ENCODE measurements at regions not wholly inside any gene's neighbourhood (a gene's known extent, or its start where the extent isn't known, plus 50 kb on each side); places are given as distances from the start of the nearest gene placed in this dataset.

- Histone ChIP-seq H3K4me2 (no peak overlapping the region), H3K36me3 (replicated peaks in 1 of 2; ENCODE audit: control insufficient read depth in 1 of 2, insufficient read depth in 2 of 2, low read length in 1 of 2) (no peaks in the 10 kb centered on the region), H3K9ac (no peak overlapping the region), H4K20me1 (ENCODE audit: insufficient read depth) (no peaks in the 10 kb centered on the region), H3K27me3 (ENCODE audit: insufficient read depth) (no peaks in the 10 kb centered on the region), H3K79me2 (ENCODE audit: insufficient read depth) (no peaks in the 10 kb centered on the region), H3K9me2 (no peaks in the 10 kb centered on the region), H2AFZ (ENCODE audit: low read depth) (no peak overlapping the region), H3K4me1 (ENCODE audit: control insufficient read depth in 1 of 2, insufficient read depth in 2 of 2, low read depth in 1 of 2, low read length in 1 of 2) (no peaks in the 10 kb centered on the region; a peak in 1 of 4 replicates), H3K4me3 (ENCODE audit: low read depth in 2 of 2, low read length in 1 of 2) (no peak overlapping the region), H3K9me3 (no peaks in the 10 kb centered on the region), H3F3A (replicated peaks; ENCODE audit: insufficient read depth) (no peaks in the 10 kb centered on the region), H3K27ac (ENCODE audit: low read depth in 2 of 2, low read length in 1 of 2) (no peak overlapping the region)
- TF ChIP-seq POLR2AphosphoS5 (IDR thresholded peaks at IDR 0.05; ENCODE audit: low read depth, low read length): no peak
- no peak for TF ChIP-seq MXI1 (IDR thresholded peaks at IDR 0.05; ENCODE audit: low read depth, low read length)
- no peak for TF ChIP-seq GATA2 (CRISPR knock-in tag; IDR thresholded peaks at IDR 0.05)
- no peak for TF ChIP-seq NFIC (IDR thresholded peaks at IDR 0.05; ENCODE audit: borderline replicate concordance)
- no peak for TF ChIP-seq FOXM1 (IDR thresholded peaks at IDR 0.05; ENCODE audit: low read depth)
- no peak for TF ChIP-seq MAX (IDR thresholded peaks at IDR 0.05; ENCODE audit: low read depth)
- no peak for TF ChIP-seq RAD21 (IDR thresholded peaks at IDR 0.05; ENCODE audit: low read length)
- no peak for TF ChIP-seq EZH2phosphoT487 (IDR thresholded peaks at IDR 0.05; ENCODE audit: borderline replicate concordance, low read depth)
- no peak for TF ChIP-seq TAF1 (IDR thresholded peaks at IDR 0.05; ENCODE audit: borderline replicate concordance, low read depth, low read length)
- no peak for TF ChIP-seq TEAD4 (IDR thresholded peaks at IDR 0.05; ENCODE audit: borderline replicate concordance, insufficient read depth)
- TF ChIP-seq USF1 (IDR thresholded peaks at IDR 0.05; ENCODE audit: borderline replicate concordance, low read depth): no peak
- CTCF ChIA-PET: no interaction called here
- POLR2A ChIA-PET: no interaction called here
- 91% methylated on average over 1 of the region's 1 CpG for WGBS (ENCODE audit: low lambda C conversion rate)
- DNase-seq: no peak
These were observed 320.4 kb upstream of the BOD1L1 start for GRCh38 chr4:13947921-13948320.

GRCh38 chr4:13950491-13950890 is 323.0 kb upstream of the BOD1L1 start:
- H3F3A ChIP-seq (replicated peaks; ENCODE audit: insufficient read depth): no peaks in the 10 kb centered on the region
- no peak overlapping the region for H2AFZ ChIP-seq (ENCODE audit: low read depth)
- H3K4me1 ChIP-seq (ENCODE audit: control insufficient read depth in 1 of 2, insufficient read depth in 2 of 2, low read depth in 1 of 2, low read length in 1 of 2): no peaks in the 10 kb centered on the region
- ChIA-PET CTCF (no interaction called here), POLR2A (no interaction called here)
- no peak overlapping the region for H3K4me3 ChIP-seq (ENCODE audit: low read depth in 2 of 2, low read length in 1 of 2)
- no peaks in the 10 kb centered on the region for H3K9me2 ChIP-seq
- no peaks in the 10 kb centered on the region for H3K27me3 ChIP-seq (ENCODE audit: insufficient read depth)
- H4K20me1 ChIP-seq (ENCODE audit: insufficient read depth): no peaks in the 10 kb centered on the region
- H3K9me3 ChIP-seq: no peaks in the 10 kb centered on the region
- DNase-seq: no peak
- no peak overlapping the region for H3K9ac ChIP-seq
- no peaks in the 10 kb centered on the region for H3K36me3 ChIP-seq (replicated peaks in 1 of 2; ENCODE audit: control insufficient read depth in 1 of 2, insufficient read depth in 2 of 2, low read length in 1 of 2)
- TF ChIP-seq FOXM1 (IDR thresholded peaks at IDR 0.05; ENCODE audit: low read depth) (no peak), PBX3 (IDR thresholded peaks at IDR 0.05) (no peak), POLR2AphosphoS5 (IDR thresholded peaks at IDR 0.05; ENCODE audit: low read depth, low read length) (no peak), TCF12 (IDR thresholded peaks at IDR 0.05) (no peak), CHD2 (IDR thresholded peaks at IDR 0.05; ENCODE audit: low read length, partially characterized antibody) (no peak), GABPA (IDR thresholded peaks at IDR 0.05; ENCODE audit: low read depth) (no peak), CTCF (IDR thresholded peaks at IDR 0.05) (no peak), EZH2phosphoT487 (IDR thresholded peaks at IDR 0.05; ENCODE audit: borderline replicate concordance, low read depth) (no peak), USF2 (IDR thresholded peaks at IDR 0.05; ENCODE audit: borderline replicate concordance, low read depth, low read length) (no peak)
- no peak overlapping the region for H3K4me2 ChIP-seq
- H3K79me2 ChIP-seq (ENCODE audit: insufficient read depth): no peaks in the 10 kb centered on the region
- 74% methylated on average over 4 of the region's 4 CpGs for WGBS (ENCODE audit: low lambda C conversion rate)
- H3K27ac ChIP-seq (ENCODE audit: low read depth in 2 of 2, low read length in 1 of 2): no peak overlapping the region

Measured in SK-N-SH (cell line).